GM23338 (cell line): ENCODE measurements at regions not wholly inside any gene's neighbourhood (a gene's known extent, or its start where the extent isn't known, plus 50 kb on each side); places are given as distances from the start of the nearest gene placed in this dataset.

Experiments used
- ATAC-seq: fragments of 200-7000 bp; cut with Tn5 transposase; 3 replicates; pipeline ENCODE4 v1.9.1; 2020
- DNase-seq: peaks from one replicate; pipeline ENCODE4 v3.0.0-alpha.2; 2015; ENCODE audit warnings: low spot score
- H2AFZ ChIP-seq: fragments of 200-600 bp; sonication (generic); 2 replicates; pipeline ENCODE4 v1.8.0; 2016; ENCODE audit warnings: antibody characterized with exemption, mild to moderate bottlenecking, moderate library complexity
- H3F3A ChIP-seq: fragments of 200-600 bp; sonication (generic); replicated peaks from 2 replicates; pipeline ENCODE4 v1.8.0; 2017; ENCODE audit warnings: antibody characterized with exemption, mixed run types, low read depth
- H3K27ac ChIP-seq: fragments of 200-600 bp; sonication (generic); 2 replicates; pipeline ENCODE4 v1.6.1; 2016; ENCODE audit warnings: low read depth
- H3K27me3 ChIP-seq: fragments of 200-600 bp; sonication (generic); 2 replicates; pipeline ENCODE4 v1.8.0; 2016; ENCODE audit warnings: mild to moderate bottlenecking, mixed run types, moderate library complexity; ENCODE audit not compliant: insufficient read depth
- H3K36me3 ChIP-seq: fragments of 200-600 bp; sonication (generic); 2 replicates; pipeline ENCODE4 v1.8.0; 2016; ENCODE audit warnings: mild to moderate bottlenecking; ENCODE audit not compliant: insufficient read depth
- H3K4me1 ChIP-seq: fragments of 200-600 bp; sonication (generic); 2 replicates; pipeline ENCODE4 v1.8.0; 2016; ENCODE audit warnings: mild to moderate bottlenecking, moderate library complexity; ENCODE audit not compliant: insufficient read depth
- H3K4me2 ChIP-seq: fragments of 200-600 bp; sonication (generic); 2 replicates; pipeline ENCODE4 v1.7.1; 2017; ENCODE audit warnings: mixed run types
- H3K4me3 ChIP-seq: fragments of 200-600 bp; sonication (generic); 2 replicates; pipeline ENCODE4 v1.6.1; 2016; ENCODE audit warnings: mixed run types
- H3K79me2 ChIP-seq: fragments of 200-600 bp; sonication (generic); replicated peaks from 2 replicates; pipeline ENCODE4 v1.8.0; 2017; ENCODE audit warnings: mild to moderate bottlenecking; ENCODE audit not compliant: insufficient read depth
- H3K9me2 ChIP-seq: fragments of 200-600 bp; sonication (generic); 2 replicates; pipeline ENCODE4 v1.8.0; 2017; ENCODE audit not compliant: insufficient read depth
- H4K20me1 ChIP-seq: fragments of 200-600 bp; sonication (generic); replicated peaks from 2 replicates; pipeline ENCODE4 v1.8.0; 2017; ENCODE audit warnings: mild to moderate bottlenecking; ENCODE audit not compliant: insufficient read depth
- H3K27ac Mint-ChIP-seq: 2 replicates; pipeline ENCODE4 v1.8.0; 2020; ENCODE audit warnings: inconsistent platforms, mild to moderate bottlenecking, moderate library complexity, mixed read lengths
- H3K27me3 Mint-ChIP-seq: 3 replicates; pipeline ENCODE4 v1.8.0; 2022; ENCODE audit warnings: low read depth, mild to moderate bottlenecking, moderate library complexity, mixed read lengths, inconsistent platforms; ENCODE audit not compliant: insufficient read depth, poor library complexity
- H3K36me3 Mint-ChIP-seq: 3 replicates; pipeline ENCODE4 v1.8.0; 2021; ENCODE audit warnings: low read depth, mild to moderate bottlenecking, inconsistent platforms, moderate library complexity, mixed read lengths
- H3K4me1 Mint-ChIP-seq: 3 replicates; pipeline ENCODE4 v1.8.0; 2020; ENCODE audit warnings: mild to moderate bottlenecking, inconsistent platforms, mixed read lengths
- H3K4me3 Mint-ChIP-seq: 3 replicates; pipeline ENCODE4 v1.8.0; 2021; ENCODE audit warnings: moderate library complexity, mild to moderate bottlenecking, inconsistent platforms, mixed read lengths
- H3K9me3 Mint-ChIP-seq: 3 replicates; pipeline ENCODE4 v1.8.0; 2020; ENCODE audit warnings: moderate library complexity, mild to moderate bottlenecking, inconsistent platforms, mixed read lengths
- CREB1 ChIP-seq: fragments of 250-450 bp; sonication (Bioruptor Pico); IDR thresholded peaks from 2 replicates; pipeline ENCODE4 v1.5.0; 2020; ENCODE audit warnings: low read depth, mild to moderate bottlenecking, moderate library complexity
- EZH2 ChIP-seq: fragments of 200-600 bp; sonication (generic); IDR thresholded peaks from one replicate; pipeline ENCODE4 v1.8.0; 2017; ENCODE audit warnings: antibody characterized with exemption, mild to moderate bottlenecking, low read depth; ENCODE audit not compliant: unreplicated experiment
- EZH2phosphoT487 ChIP-seq: fragments of 200-600 bp; sonication (generic); IDR thresholded peaks from one replicate; pipeline ENCODE4 v1.8.1; 2018; ENCODE audit warnings: antibody characterized with exemption; ENCODE audit not compliant: unreplicated experiment
- JUNB ChIP-seq: IDR thresholded peaks from one replicate; pipeline ENCODE4 v1.6.1; 2016; ENCODE audit warnings: antibody characterized with exemption; ENCODE audit not compliant: unreplicated experiment
- NANOG ChIP-seq: IDR thresholded peaks from 2 replicates; pipeline ENCODE4 v1.6.1; 2016; ENCODE audit warnings: antibody characterized with exemption, borderline replicate concordance
- POLR2AphosphoS5 ChIP-seq: IDR thresholded peaks from 2 replicates; pipeline ENCODE4 v1.6.1; 2016; ENCODE audit warnings: antibody characterized with exemption, low read depth
- STAT1 ChIP-seq: IDR thresholded peaks from one replicate; pipeline ENCODE4 v1.6.1; 2016; ENCODE audit warnings: antibody characterized with exemption; ENCODE audit not compliant: unreplicated experiment
- ZNF331 ChIP-seq: fragments of 250-450 bp; sonication (Bioruptor Pico); IDR thresholded peaks from 2 replicates; pipeline ENCODE4 v1.5.0; 2020; ENCODE audit warnings: low read depth, mild to moderate bottlenecking, moderate library complexity
- TF ChIP-seq, protein P1 (sequence below): IDR thresholded peaks from one replicate; pipeline ENCODE4 v1.6.1; 2018; ENCODE audit warnings: antibody characterized with exemption; ENCODE audit not compliant: unreplicated experiment
- TF ChIP-seq, protein P2 (sequence below): fragments of 250-450 bp; sonication (Bioruptor Pico); IDR thresholded peaks from 2 replicates; pipeline ENCODE4 v1.5.0; 2020; ENCODE audit warnings: mild to moderate bottlenecking, moderate library complexity
- TF ChIP-seq, protein P3 (sequence below): IDR thresholded peaks from 2 replicates; pipeline ENCODE4 v1.6.1; 2016; ENCODE audit warnings: antibody characterized with exemption
- TF ChIP-seq, protein P4 (sequence below), 2 experiments: fragments of 200-600 bp in 1 of 2; sonication (generic) in 1 of 2; conservative IDR thresholded peaks; 2 replicates each; pipeline versions ENCODE4 v1.5.1 to v1.6.1; 2016 to 2017; ENCODE audit warnings: antibody characterized with exemption in 2 of 2, low read depth in 2 of 2, mild to moderate bottlenecking in 2 of 2, moderate library complexity in 1 of 2

DNA sequence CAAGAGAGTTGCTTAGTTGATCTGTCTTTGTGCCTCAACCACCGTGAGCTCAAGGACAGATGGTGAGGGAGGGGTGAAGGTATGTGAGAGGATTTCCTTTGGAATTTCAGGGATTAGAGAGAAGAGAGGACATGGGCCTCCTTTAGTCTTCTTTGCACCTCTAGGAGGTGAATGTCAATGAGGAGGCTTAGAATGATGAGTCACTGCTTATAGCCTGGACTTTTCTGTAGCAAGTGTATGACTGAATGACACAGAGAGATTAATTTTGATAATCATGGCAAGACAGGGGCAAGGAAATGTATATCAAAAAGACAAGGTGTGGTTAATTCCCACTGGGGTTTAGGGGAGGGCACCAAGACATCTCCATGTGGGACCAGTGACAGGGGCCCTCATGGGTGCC, 947.3 kb upstream of the TENM4 start:
- Mint-ChIP-seq H3K27me3 (no peaks in the 10 kb centered on the region), H3K27ac (no peak overlapping the region), H3K4me3 (no peak overlapping the region), H3K36me3 (no peaks in the 10 kb centered on the region), H3K9me3 (no peaks in the 10 kb centered on the region), H3K4me1 (peaks cover 22% of the 10 kb centered on the region)
- Histone ChIP-seq H3K27ac (no peak overlapping the region), H3K36me3 (no peaks in the 10 kb centered on the region), H3K27me3 (no peaks in the 10 kb centered on the region), H3K4me3 (no peak overlapping the region), H3F3A (no peaks in the 10 kb centered on the region), H3K79me2 (no peaks in the 10 kb centered on the region), H3K9me2 (no peaks in the 10 kb centered on the region), H3K4me2 (no peak overlapping the region), H4K20me1 (no peaks in the 10 kb centered on the region), H2AFZ (peak overlapping the region; percentile 54; the same call in 1 of the 2 replicates), H3K4me1 (peaks cover 13% of the 10 kb centered on the region)
- DNase-seq (peak; percentile 9), ATAC-seq (no peak)
- TF ChIP-seq, protein P1, sequence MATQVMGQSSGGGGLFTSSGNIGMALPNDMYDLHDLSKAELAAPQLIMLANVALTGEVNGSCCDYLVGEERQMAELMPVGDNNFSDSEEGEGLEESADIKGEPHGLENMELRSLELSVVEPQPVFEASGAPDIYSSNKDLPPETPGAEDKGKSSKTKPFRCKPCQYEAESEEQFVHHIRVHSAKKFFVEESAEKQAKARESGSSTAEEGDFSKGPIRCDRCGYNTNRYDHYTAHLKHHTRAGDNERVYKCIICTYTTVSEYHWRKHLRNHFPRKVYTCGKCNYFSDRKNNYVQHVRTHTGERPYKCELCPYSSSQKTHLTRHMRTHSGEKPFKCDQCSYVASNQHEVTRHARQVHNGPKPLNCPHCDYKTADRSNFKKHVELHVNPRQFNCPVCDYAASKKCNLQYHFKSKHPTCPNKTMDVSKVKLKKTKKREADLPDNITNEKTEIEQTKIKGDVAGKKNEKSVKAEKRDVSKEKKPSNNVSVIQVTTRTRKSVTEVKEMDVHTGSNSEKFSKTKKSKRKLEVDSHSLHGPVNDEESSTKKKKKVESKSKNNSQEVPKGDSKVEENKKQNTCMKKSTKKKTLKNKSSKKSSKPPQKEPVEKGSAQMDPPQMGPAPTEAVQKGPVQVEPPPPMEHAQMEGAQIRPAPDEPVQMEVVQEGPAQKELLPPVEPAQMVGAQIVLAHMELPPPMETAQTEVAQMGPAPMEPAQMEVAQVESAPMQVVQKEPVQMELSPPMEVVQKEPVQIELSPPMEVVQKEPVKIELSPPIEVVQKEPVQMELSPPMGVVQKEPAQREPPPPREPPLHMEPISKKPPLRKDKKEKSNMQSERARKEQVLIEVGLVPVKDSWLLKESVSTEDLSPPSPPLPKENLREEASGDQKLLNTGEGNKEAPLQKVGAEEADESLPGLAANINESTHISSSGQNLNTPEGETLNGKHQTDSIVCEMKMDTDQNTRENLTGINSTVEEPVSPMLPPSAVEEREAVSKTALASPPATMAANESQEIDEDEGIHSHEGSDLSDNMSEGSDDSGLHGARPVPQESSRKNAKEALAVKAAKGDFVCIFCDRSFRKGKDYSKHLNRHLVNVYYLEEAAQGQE: no peak
- TF ChIP-seq EZH2: no peak
- TF ChIP-seq ZNF331 (CRISPR knock-in tag): no peak
- TF ChIP-seq JUNB: no peak
- TF ChIP-seq, protein P2, sequence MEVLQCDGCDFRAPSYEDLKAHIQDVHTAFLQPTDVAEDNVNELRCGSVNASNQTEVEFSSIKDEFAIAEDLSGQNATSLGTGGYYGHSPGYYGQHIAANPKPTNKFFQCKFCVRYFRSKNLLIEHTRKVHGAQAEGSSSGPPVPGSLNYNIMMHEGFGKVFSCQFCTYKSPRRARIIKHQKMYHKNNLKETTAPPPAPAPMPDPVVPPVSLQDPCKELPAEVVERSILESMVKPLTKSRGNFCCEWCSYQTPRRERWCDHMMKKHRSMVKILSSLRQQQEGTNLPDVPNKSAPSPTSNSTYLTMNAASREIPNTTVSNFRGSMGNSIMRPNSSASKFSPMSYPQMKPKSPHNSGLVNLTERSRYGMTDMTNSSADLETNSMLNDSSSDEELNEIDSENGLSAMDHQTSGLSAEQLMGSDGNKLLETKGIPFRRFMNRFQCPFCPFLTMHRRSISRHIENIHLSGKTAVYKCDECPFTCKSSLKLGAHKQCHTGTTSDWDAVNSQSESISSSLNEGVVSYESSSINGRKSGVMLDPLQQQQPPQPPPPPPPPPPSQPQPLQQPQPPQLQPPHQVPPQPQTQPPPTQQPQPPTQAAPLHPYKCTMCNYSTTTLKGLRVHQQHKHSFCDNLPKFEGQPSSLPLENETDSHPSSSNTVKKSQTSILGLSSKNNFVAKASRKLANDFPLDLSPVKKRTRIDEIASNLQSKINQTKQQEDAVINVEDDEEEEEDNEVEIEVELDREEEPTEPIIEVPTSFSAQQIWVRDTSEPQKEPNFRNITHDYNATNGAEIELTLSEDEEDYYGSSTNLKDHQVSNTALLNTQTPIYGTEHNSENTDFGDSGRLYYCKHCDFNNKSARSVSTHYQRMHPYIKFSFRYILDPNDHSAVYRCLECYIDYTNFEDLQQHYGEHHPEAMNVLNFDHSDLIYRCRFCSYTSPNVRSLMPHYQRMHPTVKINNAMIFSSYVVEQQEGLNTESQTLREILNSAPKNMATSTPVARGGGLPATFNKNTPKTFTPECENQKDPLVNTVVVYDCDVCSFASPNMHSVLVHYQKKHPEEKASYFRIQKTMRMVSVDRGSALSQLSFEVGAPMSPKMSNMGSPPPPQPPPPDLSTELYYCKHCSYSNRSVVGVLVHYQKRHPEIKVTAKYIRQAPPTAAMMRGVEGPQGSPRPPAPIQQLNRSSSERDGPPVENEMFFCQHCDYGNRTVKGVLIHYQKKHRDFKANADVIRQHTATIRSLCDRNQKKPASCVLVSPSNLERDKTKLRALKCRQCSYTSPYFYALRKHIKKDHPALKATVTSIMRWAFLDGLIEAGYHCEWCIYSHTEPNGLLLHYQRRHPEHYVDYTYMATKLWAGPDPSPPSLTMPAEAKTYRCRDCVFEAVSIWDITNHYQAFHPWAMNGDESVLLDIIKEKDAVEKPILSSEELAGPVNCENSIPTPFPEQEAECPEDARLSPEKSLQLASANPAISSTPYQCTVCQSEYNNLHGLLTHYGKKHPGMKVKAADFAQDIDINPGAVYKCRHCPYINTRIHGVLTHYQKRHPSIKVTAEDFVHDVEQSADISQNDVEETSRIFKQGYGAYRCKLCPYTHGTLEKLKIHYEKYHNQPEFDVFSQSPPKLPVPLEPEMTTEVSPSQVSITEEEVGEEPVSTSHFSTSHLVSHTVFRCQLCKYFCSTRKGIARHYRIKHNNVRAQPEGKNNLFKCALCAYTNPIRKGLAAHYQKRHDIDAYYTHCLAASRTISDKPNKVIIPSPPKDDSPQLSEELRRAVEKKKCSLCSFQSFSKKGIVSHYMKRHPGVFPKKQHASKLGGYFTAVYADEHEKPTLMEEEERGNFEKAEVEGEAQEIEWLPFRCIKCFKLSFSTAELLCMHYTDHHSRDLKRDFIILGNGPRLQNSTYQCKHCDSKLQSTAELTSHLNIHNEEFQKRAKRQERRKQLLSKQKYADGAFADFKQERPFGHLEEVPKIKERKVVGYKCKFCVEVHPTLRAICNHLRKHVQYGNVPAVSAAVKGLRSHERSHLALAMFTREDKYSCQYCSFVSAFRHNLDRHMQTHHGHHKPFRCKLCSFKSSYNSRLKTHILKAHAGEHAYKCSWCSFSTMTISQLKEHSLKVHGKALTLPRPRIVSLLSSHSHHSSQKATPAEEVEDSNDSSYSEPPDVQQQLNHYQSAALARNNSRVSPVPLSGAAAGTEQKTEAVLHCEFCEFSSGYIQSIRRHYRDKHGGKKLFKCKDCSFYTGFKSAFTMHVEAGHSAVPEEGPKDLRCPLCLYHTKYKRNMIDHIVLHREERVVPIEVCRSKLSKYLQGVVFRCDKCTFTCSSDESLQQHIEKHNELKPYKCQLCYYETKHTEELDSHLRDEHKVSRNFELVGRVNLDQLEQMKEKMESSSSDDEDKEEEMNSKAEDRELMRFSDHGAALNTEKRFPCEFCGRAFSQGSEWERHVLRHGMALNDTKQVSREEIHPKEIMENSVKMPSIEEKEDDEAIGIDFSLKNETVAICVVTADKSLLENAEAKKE (CRISPR knock-in tag): no peak
- no peak for TF ChIP-seq NANOG
- no peak for TF ChIP-seq STAT1
- no peak for TF ChIP-seq CREB1 (CRISPR knock-in tag)
- TF ChIP-seq, protein P3, sequence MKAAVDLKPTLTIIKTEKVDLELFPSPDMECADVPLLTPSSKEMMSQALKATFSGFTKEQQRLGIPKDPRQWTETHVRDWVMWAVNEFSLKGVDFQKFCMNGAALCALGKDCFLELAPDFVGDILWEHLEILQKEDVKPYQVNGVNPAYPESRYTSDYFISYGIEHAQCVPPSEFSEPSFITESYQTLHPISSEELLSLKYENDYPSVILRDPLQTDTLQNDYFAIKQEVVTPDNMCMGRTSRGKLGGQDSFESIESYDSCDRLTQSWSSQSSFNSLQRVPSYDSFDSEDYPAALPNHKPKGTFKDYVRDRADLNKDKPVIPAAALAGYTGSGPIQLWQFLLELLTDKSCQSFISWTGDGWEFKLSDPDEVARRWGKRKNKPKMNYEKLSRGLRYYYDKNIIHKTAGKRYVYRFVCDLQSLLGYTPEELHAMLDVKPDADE: no peak
- TF ChIP-seq EZH2phosphoT487: no peak
- TF ChIP-seq, protein P4, sequence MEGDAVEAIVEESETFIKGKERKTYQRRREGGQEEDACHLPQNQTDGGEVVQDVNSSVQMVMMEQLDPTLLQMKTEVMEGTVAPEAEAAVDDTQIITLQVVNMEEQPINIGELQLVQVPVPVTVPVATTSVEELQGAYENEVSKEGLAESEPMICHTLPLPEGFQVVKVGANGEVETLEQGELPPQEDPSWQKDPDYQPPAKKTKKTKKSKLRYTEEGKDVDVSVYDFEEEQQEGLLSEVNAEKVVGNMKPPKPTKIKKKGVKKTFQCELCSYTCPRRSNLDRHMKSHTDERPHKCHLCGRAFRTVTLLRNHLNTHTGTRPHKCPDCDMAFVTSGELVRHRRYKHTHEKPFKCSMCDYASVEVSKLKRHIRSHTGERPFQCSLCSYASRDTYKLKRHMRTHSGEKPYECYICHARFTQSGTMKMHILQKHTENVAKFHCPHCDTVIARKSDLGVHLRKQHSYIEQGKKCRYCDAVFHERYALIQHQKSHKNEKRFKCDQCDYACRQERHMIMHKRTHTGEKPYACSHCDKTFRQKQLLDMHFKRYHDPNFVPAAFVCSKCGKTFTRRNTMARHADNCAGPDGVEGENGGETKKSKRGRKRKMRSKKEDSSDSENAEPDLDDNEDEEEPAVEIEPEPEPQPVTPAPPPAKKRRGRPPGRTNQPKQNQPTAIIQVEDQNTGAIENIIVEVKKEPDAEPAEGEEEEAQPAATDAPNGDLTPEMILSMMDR (conservative IDR thresholded peaks at IDR 0.05; ENCODE audit: low read depth in 2 of 2): no peak
- no peak for TF ChIP-seq POLR2AphosphoS5
